Activated CD8-positive, alpha-beta memory T cell treated with anti-CD3 and anti-CD28 coated beads, Interleukin-2, amount 10 ng/mL, durations not matched to agents 7 days and 5 days (primary cell): ENCODE measurements at regions not wholly inside any gene's neighbourhood (a gene's known extent, or its start where the extent isn't known, plus 50 kb on each side); places are given as distances from the start of the nearest gene placed in this dataset.

Experiments used
- ATAC-seq: fragments of 150-1000 bp; cut with Tn5 transposase; one replicate; pipeline ENCODE4 v1.10.0; 2021; ENCODE audit warnings: moderate library complexity
- CTCF ChIA-PET: fragments of 350-600 bp; sonication (Branson Sonifier 250); formaldehyde crosslinking; loops from one replicate; lab custom pipeline; 2021; ENCODE audit warnings: antibody characterized with exemption; lab: Charles Lee
- DNase-seq: peaks from one replicate; pipeline ENCODE4 v3.0.0-alpha.2; 2020
- H3K27ac Mint-ChIP-seq: one replicate; pipeline ENCODE4 v1.8.0; 2021; ENCODE audit warnings: mild to moderate bottlenecking, mixed read lengths
- H3K27me3 Mint-ChIP-seq: one replicate; pipeline ENCODE4 v1.8.0; 2021; ENCODE audit warnings: mixed read lengths
- H3K36me3 Mint-ChIP-seq: one replicate; pipeline ENCODE4 v1.8.0; 2021; ENCODE audit warnings: mild to moderate bottlenecking, mixed read lengths
- H3K4me1 Mint-ChIP-seq: one replicate; pipeline ENCODE4 v1.8.0; 2021; ENCODE audit warnings: mixed read lengths
- H3K4me3 Mint-ChIP-seq: one replicate; pipeline ENCODE4 v1.8.0; 2021; ENCODE audit warnings: mild to moderate bottlenecking, moderate library complexity, mixed read lengths
- H3K9me3 Mint-ChIP-seq: one replicate; pipeline ENCODE4 v1.8.0; 2022; ENCODE audit warnings: low read depth, mixed read lengths

DNA sequence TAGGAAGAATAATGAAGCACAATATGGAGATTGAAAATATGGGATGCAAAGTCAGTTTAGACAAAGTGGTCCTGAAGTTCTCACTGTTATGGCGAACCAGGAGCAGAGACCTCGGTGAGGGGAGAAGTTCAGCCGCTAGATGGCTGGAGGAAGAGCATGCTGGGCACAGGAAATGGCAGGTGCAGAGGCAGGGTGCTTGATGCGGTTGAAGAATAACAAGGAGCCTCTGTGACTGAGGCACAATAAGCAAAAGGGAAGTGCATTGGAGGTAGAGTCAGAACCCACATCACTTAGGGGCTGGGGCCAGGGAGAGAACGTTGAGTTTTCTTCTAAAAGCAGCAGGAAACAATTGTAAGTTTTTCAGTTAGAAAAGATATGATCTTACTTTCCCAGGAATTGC is 1725.2 kb downstream of the EFNB2 start:
- ATAC-seq: no peak
- Mint-ChIP-seq H3K36me3 (no peaks in the 10 kb centered on the region), H3K4me1 (no peaks in the 10 kb centered on the region), H3K9me3 (peaks cover 3% of the 10 kb centered on the region), H3K27me3 (no peaks in the 10 kb centered on the region), H3K4me3 (no peak overlapping the region), H3K27ac (no peak overlapping the region)
- DNase-seq: no peak
- CTCF ChIA-PET: no interaction called here

DNA sequence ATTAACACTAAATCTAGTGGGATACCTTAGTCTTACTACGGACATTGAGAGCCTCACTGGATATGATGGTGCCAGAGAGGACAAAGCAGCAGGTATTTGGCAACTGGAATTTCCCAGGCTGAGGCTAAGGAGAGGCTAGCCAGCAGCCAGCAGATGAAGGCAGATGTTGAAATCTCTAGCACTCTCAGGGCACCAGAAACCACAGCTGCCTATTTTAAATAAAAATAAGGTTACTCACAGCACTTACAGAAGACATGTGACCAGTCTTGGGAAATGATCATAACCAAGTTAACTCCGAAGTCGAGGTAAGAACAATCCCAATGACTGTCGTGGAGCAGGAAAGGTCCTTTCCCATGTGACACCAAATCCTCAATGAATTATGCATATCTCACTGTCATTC is 1726.0 kb downstream of the EFNB2 start:
- ATAC-seq (no peak), DNase-seq (no peak)
- Mint-ChIP-seq H3K27me3 (no peaks in the 10 kb centered on the region), H3K4me1 (no peaks in the 10 kb centered on the region), H3K4me3 (no peak overlapping the region), H3K27ac (no peak overlapping the region), H3K9me3 (peaks cover 3% of the 10 kb centered on the region), H3K36me3 (no peaks in the 10 kb centered on the region)
- CTCF ChIA-PET: no interaction called here

DNA sequence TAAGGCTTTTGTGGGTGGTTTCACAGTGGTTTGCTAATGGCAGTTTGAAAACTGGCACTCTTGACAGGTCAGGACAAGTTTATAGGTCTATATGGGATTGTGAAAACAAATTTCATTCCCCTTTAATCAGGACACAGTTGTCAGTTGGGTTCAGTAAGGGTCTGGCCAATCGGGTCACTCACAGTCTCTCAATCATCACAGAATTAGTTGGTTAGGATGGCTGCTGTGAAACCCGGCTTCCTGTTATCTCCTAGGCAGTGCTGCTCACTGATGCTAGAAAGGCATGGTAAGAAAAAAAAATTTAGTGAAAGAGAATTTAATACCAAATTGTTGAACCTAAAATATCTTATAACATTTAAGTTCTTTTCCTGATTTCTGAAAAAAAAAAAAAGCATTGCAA is 1730.1 kb downstream of the EFNB2 start:
- Mint-ChIP-seq H3K27me3 (no peaks in the 10 kb centered on the region), H3K36me3 (no peaks in the 10 kb centered on the region), H3K4me3 (no peak overlapping the region), H3K27ac (no peak overlapping the region), H3K4me1 (no peaks in the 10 kb centered on the region), H3K9me3 (no peaks in the 10 kb centered on the region)
- ATAC-seq: no peak
- CTCF ChIA-PET: no interaction called here
- DNase-seq: no peak

DNA sequence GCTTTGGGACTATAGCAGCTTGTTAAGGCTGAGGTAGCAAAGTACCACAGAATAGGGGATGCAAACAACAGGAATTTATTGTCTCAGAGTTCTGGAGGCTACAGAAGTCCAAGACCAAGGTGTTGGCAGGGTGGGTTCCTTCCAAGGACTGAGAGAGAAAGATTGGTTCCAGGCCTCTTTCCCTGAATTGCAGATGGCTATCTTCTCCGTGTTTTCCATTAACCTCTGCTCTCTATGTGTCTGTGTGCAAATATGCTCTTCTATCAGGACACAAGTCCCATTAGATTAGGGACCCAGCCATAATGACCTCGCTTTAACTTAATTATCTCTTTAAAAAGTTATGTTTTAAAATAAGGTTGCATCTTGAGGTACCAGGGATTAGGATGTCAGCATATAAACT is 1732.9 kb upstream of the SLC10A2 start:
- CTCF ChIA-PET: no interaction called here

DNA sequence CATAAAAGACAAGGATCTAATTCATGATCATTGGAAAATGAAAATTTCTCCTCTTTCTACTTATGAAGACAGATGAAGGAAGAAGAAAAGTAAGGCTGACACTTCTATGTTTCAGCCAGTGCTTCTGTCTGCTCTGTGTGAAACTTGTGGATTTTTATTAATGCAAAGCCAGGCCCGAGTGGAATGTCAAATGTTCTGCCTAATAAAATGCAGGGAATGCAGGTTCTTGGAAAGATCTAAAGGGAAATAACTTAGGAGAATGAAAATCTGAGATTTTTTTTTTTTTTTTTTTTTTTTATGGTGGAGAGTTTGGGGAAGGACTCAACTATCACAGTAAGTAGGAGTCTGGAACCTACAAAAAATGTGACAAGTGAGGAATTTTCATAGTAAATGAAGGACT is 1732.3 kb upstream of the SLC10A2 start:
- Mint-ChIP-seq H3K4me3 (no peak overlapping the region), H3K27me3 (no peaks in the 10 kb centered on the region), H3K9me3 (no peaks in the 10 kb centered on the region), H3K4me1 (no peaks in the 10 kb centered on the region), H3K36me3 (no peaks in the 10 kb centered on the region), H3K27ac (no peak overlapping the region)
- CTCF ChIA-PET: no interaction called here
- ATAC-seq (no peak), DNase-seq (no peak)

More for the DNA sequence above, 1732.9 kb upstream of the SLC10A2 start:
- H3K4me1 Mint-ChIP-seq: no peaks in the 10 kb centered on the region
- no peak for ATAC-seq
- no peak for DNase-seq
- H3K9me3 Mint-ChIP-seq: no peaks in the 10 kb centered on the region
- no peak overlapping the region for H3K27ac Mint-ChIP-seq
- H3K27me3 Mint-ChIP-seq: no peaks in the 10 kb centered on the region
- no peak overlapping the region for H3K4me3 Mint-ChIP-seq
- no peaks in the 10 kb centered on the region for H3K36me3 Mint-ChIP-seq

DNA sequence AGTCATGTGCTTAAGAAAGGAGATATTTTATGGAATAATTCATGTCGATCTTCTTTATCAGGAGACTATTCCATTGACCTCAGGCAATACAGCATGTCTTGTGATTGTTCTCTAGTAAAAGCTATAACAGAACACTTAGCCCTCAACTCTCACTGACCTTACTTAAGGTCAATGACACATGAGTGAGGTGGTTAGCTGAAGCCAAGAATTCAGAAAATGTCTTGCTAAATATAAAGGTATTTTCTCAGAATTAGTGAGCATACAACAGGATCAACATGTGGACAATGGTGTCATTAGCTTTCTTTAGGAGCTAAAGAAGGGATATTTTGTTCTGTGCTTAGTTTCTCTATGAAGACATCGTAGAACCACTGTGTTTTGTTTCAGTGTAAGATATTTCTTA is 1730.4 kb upstream of the SLC10A2 start:
- DNase-seq (no peak), ATAC-seq (no peak)
- H3K36me3 Mint-ChIP-seq: no peaks in the 10 kb centered on the region
- H3K9me3 Mint-ChIP-seq: no peaks in the 10 kb centered on the region
- H3K4me3 Mint-ChIP-seq: no peak overlapping the region
- CTCF ChIA-PET: no interaction called here
- no peaks in the 10 kb centered on the region for H3K4me1 Mint-ChIP-seq
- H3K27me3 Mint-ChIP-seq: no peaks in the 10 kb centered on the region
- no peak overlapping the region for H3K27ac Mint-ChIP-seq

DNA sequence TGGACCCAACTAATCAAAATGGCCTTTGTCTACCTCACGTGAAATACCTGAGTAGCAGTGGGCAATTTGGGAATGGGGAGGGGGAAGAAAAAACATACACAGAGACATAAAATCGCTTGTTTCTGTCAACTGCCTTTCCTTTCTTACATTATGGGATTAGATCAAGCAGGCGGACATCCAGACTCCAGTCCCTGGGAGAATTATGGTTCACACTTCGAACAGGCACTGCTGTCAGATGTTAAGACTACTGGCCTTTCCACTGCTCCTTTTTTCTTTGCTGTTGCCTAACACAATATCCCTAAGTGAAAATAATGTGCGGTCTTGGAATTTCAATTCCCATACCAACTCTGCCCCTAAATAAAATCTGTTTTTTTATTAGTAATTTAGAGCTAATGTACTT is 1719.7 kb upstream of the SLC10A2 start:
- no peaks in the 10 kb centered on the region for H3K27me3 Mint-ChIP-seq
- DNase-seq (no peak), ATAC-seq (no peak)
- no peak overlapping the region for H3K27ac Mint-ChIP-seq
- H3K4me1 Mint-ChIP-seq: no peaks in the 10 kb centered on the region
- H3K36me3 Mint-ChIP-seq: no peaks in the 10 kb centered on the region
- no peaks in the 10 kb centered on the region for H3K9me3 Mint-ChIP-seq
- no peak overlapping the region for H3K4me3 Mint-ChIP-seq
- CTCF ChIA-PET: no interaction called here

DNA sequence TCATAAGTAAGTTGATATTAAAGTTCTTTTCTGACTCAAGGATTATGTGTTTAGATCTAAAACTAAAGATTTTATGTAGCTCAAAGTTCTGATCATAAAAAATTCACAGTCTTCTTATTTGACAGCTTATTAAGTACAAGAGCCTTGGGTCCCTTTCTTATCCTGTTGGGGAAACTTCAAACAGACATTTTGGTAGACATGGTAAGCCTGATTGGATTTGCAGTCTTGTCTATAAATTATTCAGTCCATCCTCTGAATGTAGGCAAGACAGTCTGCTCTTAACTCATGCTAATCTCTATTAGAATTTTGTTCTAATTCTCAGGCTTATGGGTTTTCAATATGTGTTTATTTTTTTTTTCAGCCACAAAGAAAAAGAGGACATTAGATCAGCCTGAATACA is 1718.7 kb upstream of the SLC10A2 start:
- CTCF ChIA-PET: no interaction called here
- no peaks in the 10 kb centered on the region for H3K27me3 Mint-ChIP-seq

DNA sequence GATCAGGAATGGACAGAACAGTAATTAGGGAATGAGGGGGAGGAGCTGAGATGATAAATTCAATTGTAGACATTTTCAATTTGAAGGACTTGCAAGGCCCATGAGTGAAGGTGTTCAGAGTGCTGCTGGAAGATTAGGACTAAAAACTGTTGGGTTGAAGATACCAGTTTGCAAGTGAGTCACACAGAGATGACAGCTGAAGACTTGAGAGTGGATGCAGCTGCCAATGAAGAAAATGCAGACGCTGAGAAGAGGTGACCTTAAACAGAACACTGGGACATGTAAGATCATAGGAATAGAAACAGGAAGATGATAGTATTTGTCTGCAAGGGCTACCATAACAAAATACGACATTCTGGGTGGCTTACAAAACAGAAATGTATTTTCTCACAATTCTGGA is 1716.5 kb upstream of the SLC10A2 start:
- Mint-ChIP-seq H3K36me3 (no peaks in the 10 kb centered on the region), H3K27ac (no peak overlapping the region), H3K4me3 (no peak overlapping the region), H3K4me1 (no peaks in the 10 kb centered on the region), H3K27me3 (no peaks in the 10 kb centered on the region), H3K9me3 (no peaks in the 10 kb centered on the region)
- ATAC-seq (no peak), DNase-seq (no peak)
- CTCF ChIA-PET: no interaction called here

More for the DNA sequence above, 1718.7 kb upstream of the SLC10A2 start:
- Mint-ChIP-seq H3K9me3 (no peaks in the 10 kb centered on the region), H3K36me3 (no peaks in the 10 kb centered on the region), H3K4me1 (no peaks in the 10 kb centered on the region), H3K27ac (no peak overlapping the region), H3K4me3 (no peak overlapping the region)
- ATAC-seq: no peak
- DNase-seq: no peak

DNA sequence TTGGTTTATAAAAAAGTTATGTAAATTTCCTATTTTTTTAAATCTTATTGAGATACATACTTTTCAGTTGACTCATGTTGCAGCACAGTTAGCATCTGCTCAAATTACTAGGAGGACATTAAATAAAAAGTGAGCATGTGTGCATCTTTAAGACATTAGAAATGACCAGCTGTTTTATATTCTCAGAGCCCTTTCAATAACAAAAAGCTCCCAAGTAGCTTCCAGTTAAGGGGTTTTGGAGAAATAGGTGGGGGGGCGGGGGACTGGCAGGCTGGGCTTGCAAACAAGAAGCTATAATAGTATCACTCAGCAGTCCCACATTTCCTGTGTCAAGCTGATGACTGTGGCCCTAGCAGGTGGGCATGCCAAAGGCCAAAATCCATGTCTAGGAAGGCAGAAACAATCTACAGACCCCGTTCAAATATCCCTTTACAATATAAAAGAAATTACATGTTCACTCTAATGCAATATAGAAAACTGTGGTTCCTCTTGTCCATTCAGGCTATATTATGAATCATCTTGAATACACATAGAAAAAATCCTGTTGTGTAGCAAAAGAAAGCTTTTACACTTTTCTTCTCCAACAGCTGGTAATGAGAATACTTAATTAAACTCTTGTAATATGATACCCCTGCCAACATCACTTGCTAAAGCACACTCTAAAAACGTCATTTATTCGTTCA is 1713.2 kb upstream of the SLC10A2 start:
- Mint-ChIP-seq H3K4me1 (no peaks in the 10 kb centered on the region), H3K27me3 (no peaks in the 10 kb centered on the region), H3K9me3 (no peaks in the 10 kb centered on the region), H3K27ac (no peak overlapping the region), H3K36me3 (no peaks in the 10 kb centered on the region), H3K4me3 (no peak overlapping the region)
- ATAC-seq (no peak), DNase-seq (no peak)
- CTCF ChIA-PET: no interaction called here

DNA sequence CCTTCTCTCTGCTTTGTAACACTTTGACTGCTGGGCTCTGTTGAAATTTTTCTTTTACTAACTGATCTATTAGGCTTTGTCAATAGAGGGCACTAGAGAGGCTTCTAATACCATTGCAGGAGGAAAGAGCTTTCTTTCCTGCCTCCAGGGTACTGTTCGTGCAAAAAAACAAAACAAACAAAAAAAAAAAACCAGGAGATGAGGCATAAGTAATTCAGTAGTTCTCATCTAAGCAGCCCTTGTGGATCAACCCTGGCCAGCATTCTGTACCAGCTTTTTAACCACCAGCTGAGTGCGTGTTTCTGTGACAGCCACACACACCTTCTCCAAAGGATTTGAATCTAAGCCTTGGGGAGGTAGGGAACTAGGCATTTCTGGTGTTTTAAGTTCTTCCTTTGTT is 1707.6 kb upstream of the SLC10A2 start:
- H3K36me3 Mint-ChIP-seq: no peaks in the 10 kb centered on the region
- CTCF ChIA-PET: no interaction called here
- no peak overlapping the region for H3K27ac Mint-ChIP-seq
- DNase-seq (no peak), ATAC-seq (no peak)
- no peaks in the 10 kb centered on the region for H3K9me3 Mint-ChIP-seq
- H3K27me3 Mint-ChIP-seq: no peaks in the 10 kb centered on the region
- H3K4me3 Mint-ChIP-seq: no peak overlapping the region
- H3K4me1 Mint-ChIP-seq: no peaks in the 10 kb centered on the region

DNA sequence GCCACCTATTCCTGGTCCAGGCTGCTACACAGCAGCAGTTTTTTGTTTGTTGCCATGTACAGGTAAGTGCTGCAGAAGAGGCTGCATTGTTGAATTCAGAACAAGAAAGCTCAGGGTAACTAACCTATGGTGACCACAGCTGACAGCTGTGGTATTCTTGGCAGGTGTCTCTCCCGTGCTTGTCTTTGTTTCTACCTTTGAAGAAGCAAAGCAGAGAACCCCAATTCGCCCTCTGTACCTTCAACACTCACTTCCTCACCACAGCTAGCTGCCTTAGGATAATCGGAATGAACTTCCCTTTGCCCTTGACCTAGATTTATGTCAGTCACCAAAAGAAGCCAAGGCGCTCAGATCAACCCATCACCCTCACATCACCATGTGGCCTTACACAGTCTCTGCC is 1703.3 kb upstream of the SLC10A2 start:
- CTCF ChIA-PET: no interaction called here
- H3K4me1 Mint-ChIP-seq: no peaks in the 10 kb centered on the region
- H3K27ac Mint-ChIP-seq: no peak overlapping the region
- no peaks in the 10 kb centered on the region for H3K27me3 Mint-ChIP-seq
- no peaks in the 10 kb centered on the region for H3K9me3 Mint-ChIP-seq
- no peak overlapping the region for H3K4me3 Mint-ChIP-seq
- DNase-seq: no peak
- H3K36me3 Mint-ChIP-seq: no peaks in the 10 kb centered on the region
- ATAC-seq: no peak

DNA sequence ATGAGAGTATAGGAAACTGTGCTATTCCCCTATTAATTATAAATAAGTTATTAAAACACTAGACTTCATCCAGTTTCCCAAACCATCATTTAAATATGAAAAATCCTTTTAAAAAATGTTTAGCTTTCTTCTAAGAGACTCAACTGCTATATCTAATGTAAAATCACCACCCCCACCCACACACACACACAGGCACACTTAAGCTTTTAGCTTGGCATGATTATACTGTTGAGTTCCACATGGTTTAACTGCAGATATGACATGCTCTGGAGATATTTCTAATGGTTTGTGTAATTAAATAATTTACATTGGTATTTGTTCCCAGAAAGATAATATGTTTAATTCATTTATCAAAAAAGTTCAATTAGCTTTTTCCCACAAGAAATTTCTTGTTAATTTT is 1700.1 kb upstream of the SLC10A2 start:
- DNase-seq (no peak), ATAC-seq (no peak)
- Mint-ChIP-seq H3K4me1 (no peaks in the 10 kb centered on the region), H3K9me3 (no peaks in the 10 kb centered on the region), H3K27me3 (no peaks in the 10 kb centered on the region), H3K4me3 (no peak overlapping the region), H3K36me3 (no peaks in the 10 kb centered on the region), H3K27ac (no peak overlapping the region)
- CTCF ChIA-PET: no interaction called here

DNA sequence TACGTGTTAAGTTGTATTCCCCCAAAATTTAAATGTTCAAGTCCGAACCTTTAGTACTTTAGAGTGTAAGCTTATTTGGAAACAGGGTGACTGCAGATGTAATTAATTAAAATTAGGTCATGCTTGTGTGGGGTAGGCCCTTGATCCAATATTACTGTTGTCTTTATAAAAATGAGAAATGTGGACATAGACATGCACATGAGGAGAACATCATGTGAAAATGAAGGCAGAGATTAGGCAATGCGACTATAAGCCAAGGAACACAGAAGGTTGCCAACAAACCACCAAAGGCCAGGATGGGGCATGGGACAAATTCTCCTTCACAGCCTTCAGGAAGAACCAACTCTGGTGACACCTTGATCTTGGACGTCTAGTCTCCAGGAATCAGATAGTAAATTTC is 1698.4 kb upstream of the SLC10A2 start:
- no peak for ATAC-seq
- CTCF ChIA-PET: no interaction called here
- Mint-ChIP-seq H3K27ac (no peak overlapping the region), H3K36me3 (no peaks in the 10 kb centered on the region), H3K27me3 (no peaks in the 10 kb centered on the region), H3K4me1 (no peaks in the 10 kb centered on the region), H3K9me3 (no peaks in the 10 kb centered on the region), H3K4me3 (no peak overlapping the region)
- no peak for DNase-seq

DNA sequence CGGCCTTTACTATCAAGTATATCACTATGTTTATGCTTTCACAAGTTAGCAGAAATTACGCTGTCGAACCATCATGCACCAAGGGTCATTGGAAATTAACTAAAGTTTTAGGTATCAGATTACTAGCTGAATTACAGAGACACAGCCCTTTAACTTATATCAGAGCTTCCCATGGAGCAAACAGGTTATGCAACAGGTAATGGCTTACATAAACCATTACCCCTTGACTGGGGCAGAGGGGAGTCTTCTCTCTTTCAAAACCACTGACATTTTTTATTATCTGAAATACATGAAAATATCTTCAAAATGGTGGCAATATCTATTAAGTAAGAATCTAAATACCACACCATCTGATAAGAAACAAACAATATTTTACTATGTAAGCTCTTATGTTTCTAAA is 1692.9 kb upstream of the SLC10A2 start:
- Mint-ChIP-seq H3K9me3 (peaks cover 5% of the 10 kb centered on the region), H3K4me1 (no peaks in the 10 kb centered on the region)
- CTCF ChIA-PET: no interaction called here

More for the DNA sequence above, 1692.9 kb upstream of the SLC10A2 start:
- DNase-seq (no peak), ATAC-seq (no peak)
- Mint-ChIP-seq H3K27ac (no peak overlapping the region), H3K27me3 (no peaks in the 10 kb centered on the region), H3K36me3 (no peaks in the 10 kb centered on the region), H3K4me3 (no peak overlapping the region)
